T47D (cell line): ENCODE measurements at regions not wholly inside any gene's neighbourhood (a gene's known extent, or its start where the extent isn't known, plus 50 kb on each side); places are given as distances from the start of the nearest gene placed in this dataset.
A peak's percentile ranks its signal among the peaks of the same experiment; 100 is the strongest.

Experiments used
- DNase-seq, 2 experiments: peaks; one replicate each; pipeline versions ENCODE4 v3.0.0 to v3.0.0-alpha.2; 2011 to 2012; ENCODE audit warnings: low read depth in 1 of 2, low spot score in 1 of 2
- JUND ChIP-seq: IDR thresholded peaks from 2 replicates; pipeline ENCODE4 v1.6.1; 2012; ENCODE audit warnings: low read depth
- in situ Hi-C: cut with HindIII; loops from 2 replicates; pipeline ENCODE4 v1.10.0; 2016; ENCODE audit warnings: low sequenced_read_pairs, low pct_unique_long_range_greater_than_20kb

GRCh38 chr15:47493357-47494247 is 223.7 kb upstream of the SEMA6D start:
- in situ Hi-C loops, result no loop called here
- DNase-seq, result no peak
- no peak for TF ChIP-seq JUND

DNA sequence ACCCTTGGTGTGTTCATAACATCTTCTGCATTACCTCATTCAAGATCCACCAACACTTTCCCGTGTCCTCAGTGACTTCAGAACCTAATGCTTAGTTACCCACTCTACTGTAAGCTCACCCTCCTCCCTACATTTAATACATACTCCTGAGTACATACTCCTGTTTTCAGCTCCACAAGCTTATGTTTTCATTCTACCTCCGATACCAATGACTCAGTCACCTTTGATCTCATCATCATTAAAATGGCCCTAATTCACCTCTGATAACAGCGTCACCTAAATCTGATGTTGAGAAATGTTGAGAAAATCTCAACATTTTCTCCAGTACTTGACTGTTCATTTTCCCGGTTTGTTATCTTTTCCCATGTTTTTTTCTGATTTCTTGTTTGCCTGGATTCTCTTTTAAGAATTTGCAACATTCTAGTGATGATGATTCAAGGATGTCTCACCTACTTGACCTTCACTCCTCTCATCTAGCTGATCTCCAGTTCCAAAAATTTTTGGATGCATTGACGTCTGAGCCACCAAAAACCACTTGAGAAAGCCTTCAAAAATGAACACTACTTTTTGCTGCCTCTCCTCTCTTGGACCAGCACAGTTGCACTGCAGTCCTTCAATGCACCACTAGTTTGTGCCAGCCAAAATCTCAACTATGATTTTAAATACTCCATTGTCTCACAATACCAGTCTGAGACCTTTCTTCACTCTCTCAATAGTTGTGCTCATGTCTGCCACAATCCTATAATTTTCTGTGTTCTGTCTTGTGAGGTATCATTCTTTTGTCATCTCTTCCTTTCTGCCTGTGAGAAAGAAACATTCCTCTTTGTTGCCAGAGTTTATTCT is 220.7 kb upstream of the SEMA6D start:
- TF ChIP-seq JUND, result no peak
- in situ Hi-C loops, result no loop called here
- peak in 1 of 2 experiments; percentile 7 for DNase-seq

DNA sequence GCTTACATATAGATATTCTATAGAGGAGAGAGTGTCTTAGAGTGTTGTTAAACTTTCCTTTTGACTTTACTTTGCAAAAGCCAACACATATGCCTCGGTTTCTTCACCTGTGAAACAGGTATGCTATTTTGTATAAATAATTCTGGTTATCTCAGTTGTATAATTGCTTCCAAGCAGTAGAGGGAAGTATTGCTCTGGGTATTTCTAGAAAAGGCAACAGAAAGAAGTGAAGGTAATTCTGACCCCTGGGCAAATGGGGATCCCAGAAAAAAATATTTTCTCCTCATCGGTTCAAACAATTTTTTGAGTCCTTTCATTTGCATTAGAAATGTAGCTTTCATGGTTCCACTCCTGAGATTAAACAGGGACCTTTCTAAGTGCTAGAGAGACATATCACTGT is 216.5 kb upstream of the SEMA6D start:
- peak in 1 of 2 experiments; percentile 10 for DNase-seq
- no peak for TF ChIP-seq JUND
- in situ Hi-C loops, result no loop called here

- in situ Hi-C loops, result no loop called here
- no peak for DNase-seq
- TF ChIP-seq JUND, result no peak
Measured at GRCh38 chr15:47502041-47502440, 215.3 kb upstream of the SEMA6D start.

- no peak for TF ChIP-seq JUND
- DNase-seq, result no peak
- in situ Hi-C loops, result no loop called here
Measured at GRCh38 chr15:47503876-47504275, 213.4 kb upstream of the SEMA6D start.

- no peak for TF ChIP-seq JUND
- DNase-seq, result no peak
- in situ Hi-C loops, result no loop called here
Measured at GRCh38 chr15:47504624-47505256, 212.6 kb upstream of the SEMA6D start.

DNA sequence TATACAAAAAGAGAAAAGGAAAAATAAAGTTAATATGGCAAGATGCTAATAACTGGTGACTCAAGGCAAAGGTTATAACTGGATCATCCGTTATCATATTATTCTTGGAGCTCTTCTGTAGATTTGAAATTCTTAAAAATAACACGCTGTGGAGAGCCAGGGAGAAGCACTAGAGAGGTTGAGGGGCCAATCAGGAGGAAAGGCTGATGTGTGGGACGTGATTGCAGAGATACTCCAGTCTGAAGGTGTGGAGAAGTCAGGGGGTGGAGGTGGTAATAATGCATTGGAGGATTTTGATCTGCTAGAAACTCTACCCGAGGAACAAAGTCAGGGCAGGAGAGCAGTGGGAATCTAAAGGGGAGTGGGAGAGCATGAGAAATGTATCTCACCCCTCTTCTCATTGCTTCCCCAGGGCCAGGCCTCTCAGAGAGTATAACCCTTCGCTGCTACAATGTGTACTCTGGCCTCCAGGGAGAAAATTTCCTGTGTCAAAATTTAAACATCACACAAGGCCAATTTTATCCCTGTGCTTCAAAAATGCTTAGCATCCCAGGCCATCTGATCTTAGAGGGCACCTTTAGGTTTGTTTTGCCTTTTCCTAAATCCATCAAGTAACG is 211.5 kb upstream of the SEMA6D start:
- no peak for DNase-seq
- in situ Hi-C loops, result no loop called here

DNA sequence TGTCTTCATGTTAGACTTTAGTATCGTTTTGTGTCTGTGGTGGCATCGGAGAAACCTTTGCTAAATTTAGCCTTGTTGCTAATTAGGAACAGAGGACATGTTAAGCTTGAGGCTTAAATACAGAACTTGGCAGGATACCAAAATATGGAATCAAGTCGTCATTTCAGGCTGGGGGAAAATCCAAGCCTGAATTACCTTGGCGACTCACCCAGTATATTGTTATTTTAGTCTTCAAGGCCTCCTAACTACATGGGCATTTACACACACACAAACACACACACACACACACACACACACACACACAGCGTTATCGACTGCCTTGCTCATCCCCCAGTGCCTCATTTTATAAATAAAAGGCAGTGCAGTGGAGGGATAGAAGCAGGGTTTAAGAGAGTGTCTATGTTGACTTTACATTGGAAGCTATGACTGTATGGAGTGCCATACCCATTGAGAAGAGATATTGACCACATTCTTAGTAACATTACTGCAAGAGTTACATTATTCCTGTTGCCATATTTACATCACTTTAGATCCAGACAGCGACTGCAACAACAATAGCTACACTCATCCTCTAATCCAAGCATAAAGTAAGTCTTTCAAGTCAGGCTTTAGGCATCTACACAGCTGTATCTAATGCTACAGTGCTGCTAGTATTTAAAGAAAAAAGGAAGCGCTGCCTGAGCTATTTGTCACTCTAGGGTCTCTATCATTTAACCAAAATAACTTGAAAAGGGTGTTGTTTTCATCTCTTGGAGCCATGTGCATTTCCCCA is 210.8 kb upstream of the SEMA6D start:
- no peak for DNase-seq
- TF ChIP-seq JUND, result no peak
- in situ Hi-C loops, result no loop called here

More for the DNA sequence above, 211.5 kb upstream of the SEMA6D start:
- no peak for TF ChIP-seq JUND

- no peak for TF ChIP-seq JUND
Measured at GRCh38 chr15:47507221-47507985, 209.9 kb upstream of the SEMA6D start.

DNA sequence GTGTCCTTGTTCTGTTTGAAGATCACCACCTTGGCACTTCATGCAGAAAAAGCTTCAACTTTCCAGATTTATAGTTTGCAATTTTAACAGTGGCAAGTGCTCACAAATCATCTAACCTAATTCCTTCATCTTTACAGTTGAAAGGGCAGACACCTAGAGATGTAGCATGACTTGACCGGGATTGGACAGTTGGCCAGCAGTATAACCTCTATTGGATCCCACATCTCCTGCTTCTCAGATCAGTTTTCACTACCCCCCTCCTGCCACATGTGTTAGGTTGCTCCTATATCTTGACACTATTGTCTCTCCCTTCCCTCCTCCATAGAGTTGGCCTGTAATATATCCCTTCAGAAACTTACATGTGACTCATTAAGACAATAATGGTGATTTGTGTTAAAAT is 206.0 kb upstream of the SEMA6D start:
- DNase-seq, result no peak
- in situ Hi-C loops, result no loop called here
- TF ChIP-seq JUND, result no peak

More at GRCh38 chr15:47507221-47507985, 209.9 kb upstream of the SEMA6D start:
- no peak for DNase-seq
- in situ Hi-C loops, result no loop called here

- in situ Hi-C loops, result no loop called here
- DNase-seq, result no peak
- no peak for TF ChIP-seq JUND
Measured at GRCh38 chr15:47513471-47513870, 203.8 kb upstream of the SEMA6D start.
